ENCODE measurements at regions not wholly inside any gene's neighbourhood (a gene's known extent, or its start where the extent isn't known, plus 50 kb on each side); places are given as distances from the start of the nearest gene placed in this dataset.
"Not testable (repeated sequence)": the region's sequence is repeated elsewhere in the genome, so short reads cannot be mapped to it uniquely, and the experiment has no call there.

DNA sequence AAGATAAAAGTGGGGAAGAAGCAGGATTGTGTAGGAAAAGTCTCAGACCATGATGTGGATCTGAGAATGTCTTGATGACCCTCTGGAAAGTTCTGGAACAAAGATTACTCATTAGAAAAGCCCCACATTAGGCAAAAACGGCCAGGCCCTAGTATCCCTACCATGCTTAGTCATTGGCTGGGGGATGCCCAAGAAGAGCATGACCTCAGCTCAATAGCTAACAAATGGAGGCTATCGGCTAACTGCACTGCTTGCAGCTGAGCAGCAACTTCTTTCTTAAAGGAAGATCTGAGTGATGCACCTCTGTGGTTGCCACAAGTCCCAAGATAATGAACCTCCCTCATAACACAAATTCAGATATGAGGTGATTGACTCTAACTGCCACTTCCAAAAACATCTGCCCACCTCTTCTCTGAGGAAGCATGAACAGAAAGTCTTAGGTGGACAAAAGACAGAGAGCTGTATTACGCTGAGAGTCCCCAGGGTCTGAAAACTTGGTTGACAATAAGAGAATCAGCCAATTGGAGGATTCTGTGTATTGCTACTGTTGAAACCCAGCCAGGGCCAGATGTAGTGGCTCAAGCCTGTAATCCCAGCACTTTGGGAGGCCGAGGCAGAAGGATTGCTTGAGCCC is 64.6 kb upstream of the AK4 start:
- Histone ChIP-seq H3K36me3 (no peaks in the 10 kb centered on the region), H3K4me3 (no peak overlapping the region), H3K4me1 (no peaks in the 10 kb centered on the region), H3K27ac (replicated peaks in 1 of 4) (no peak overlapping the region), H3K27me3 (no peaks in the 10 kb centered on the region), H3K9me3 (no peaks in the 10 kb centered on the region)
- intact Hi-C loops (cut with DNase I) = no loop called here
- 77% methylated on average over 4 of the region's 4 CpGs for WGBS
- DNase-seq (ENCODE audit: extremely low spot score) = no peak
- TF ChIP-seq, protein P1, sequence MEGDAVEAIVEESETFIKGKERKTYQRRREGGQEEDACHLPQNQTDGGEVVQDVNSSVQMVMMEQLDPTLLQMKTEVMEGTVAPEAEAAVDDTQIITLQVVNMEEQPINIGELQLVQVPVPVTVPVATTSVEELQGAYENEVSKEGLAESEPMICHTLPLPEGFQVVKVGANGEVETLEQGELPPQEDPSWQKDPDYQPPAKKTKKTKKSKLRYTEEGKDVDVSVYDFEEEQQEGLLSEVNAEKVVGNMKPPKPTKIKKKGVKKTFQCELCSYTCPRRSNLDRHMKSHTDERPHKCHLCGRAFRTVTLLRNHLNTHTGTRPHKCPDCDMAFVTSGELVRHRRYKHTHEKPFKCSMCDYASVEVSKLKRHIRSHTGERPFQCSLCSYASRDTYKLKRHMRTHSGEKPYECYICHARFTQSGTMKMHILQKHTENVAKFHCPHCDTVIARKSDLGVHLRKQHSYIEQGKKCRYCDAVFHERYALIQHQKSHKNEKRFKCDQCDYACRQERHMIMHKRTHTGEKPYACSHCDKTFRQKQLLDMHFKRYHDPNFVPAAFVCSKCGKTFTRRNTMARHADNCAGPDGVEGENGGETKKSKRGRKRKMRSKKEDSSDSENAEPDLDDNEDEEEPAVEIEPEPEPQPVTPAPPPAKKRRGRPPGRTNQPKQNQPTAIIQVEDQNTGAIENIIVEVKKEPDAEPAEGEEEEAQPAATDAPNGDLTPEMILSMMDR (IDR thresholded peaks at IDR 0.05) = no peak
- TF ChIP-seq EP300 (IDR thresholded peaks at IDR 0.05) (no peak), POLR2A (IDR thresholded peaks at IDR 0.05; ENCODE audit: low read depth) (no peak), POLR2AphosphoS5 (IDR thresholded peaks at IDR 0.05) (no peak)

- TF ChIP-seq POLR2AphosphoS5 (IDR thresholded peaks at IDR 0.05) (no peak), EP300 (IDR thresholded peaks at IDR 0.05) (no peak), POLR2A (IDR thresholded peaks at IDR 0.05; ENCODE audit: low read depth) (no peak)
- TF ChIP-seq, protein P1 (IDR thresholded peaks at IDR 0.05) = no peak
- no peaks in the 10 kb centered on the region for H3K27me3 ChIP-seq
- no peaks in the 10 kb centered on the region for H3K36me3 ChIP-seq
- H3K4me1 ChIP-seq = no peaks in the 10 kb centered on the region
- H3K9me3 ChIP-seq = no peaks in the 10 kb centered on the region
- intact Hi-C loops (cut with DNase I) = no loop called here
- H3K4me3 ChIP-seq = no peak overlapping the region
- H3K27ac ChIP-seq (replicated peaks in 1 of 4) = no peak overlapping the region
- no peak for DNase-seq (ENCODE audit: extremely low spot score)
- 78% methylated on average over 2 of the region's 2 CpGs for WGBS
Observed at GRCh38 chr1:65084066-65084465, 63.9 kb upstream of the AK4 start.

DNA sequence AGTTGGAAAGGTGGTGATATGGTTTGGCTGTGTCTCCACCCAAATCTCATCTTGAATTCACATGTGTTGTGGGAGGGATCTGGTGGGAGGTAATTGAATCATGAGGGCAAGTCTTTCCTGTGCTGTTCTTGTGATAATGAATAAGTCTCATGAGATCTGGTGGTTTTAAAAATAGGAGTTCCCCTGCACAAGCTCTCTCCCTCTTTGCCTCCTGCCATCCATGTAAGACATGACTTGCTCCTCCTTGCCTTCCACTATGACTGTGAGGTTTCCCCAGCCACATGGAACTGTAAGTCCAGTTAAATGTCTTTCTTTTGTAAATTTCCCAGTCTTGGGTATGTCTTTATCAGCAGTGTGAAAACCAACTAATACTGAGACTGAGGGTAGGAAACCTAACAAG is 60.5 kb upstream of the AK4 start:
- not testable (repeated sequence) for DNase-seq (ENCODE audit: extremely low spot score)

GRCh38 chr1:65090406-65090805 is 57.6 kb upstream of the AK4 start:
- no peak for DNase-seq (ENCODE audit: extremely low spot score)
- Histone ChIP-seq H3K4me1 (no peaks in the 10 kb centered on the region), H3K27me3 (no peaks in the 10 kb centered on the region), H3K4me3 (no peak overlapping the region), H3K27ac (replicated peaks in 1 of 4) (no peak overlapping the region), H3K9me3 (peaks cover 0 to 8% (median 2%) of the 10 kb centered on the region in 4 donors), H3K36me3 (no peaks in the 10 kb centered on the region)
- TF ChIP-seq, protein P1 (IDR thresholded peaks at IDR 0.05) = no peak
- no peak for TF ChIP-seq EP300 (IDR thresholded peaks at IDR 0.05)
- no peak for TF ChIP-seq POLR2AphosphoS5 (IDR thresholded peaks at IDR 0.05)
- no peak for TF ChIP-seq POLR2A (IDR thresholded peaks at IDR 0.05; ENCODE audit: low read depth)
- 37% methylated on average over 4 of the region's 4 CpGs for WGBS
- intact Hi-C loops (cut with DNase I) = no loop called here

More for the DNA sequence above, 60.5 kb upstream of the AK4 start:
- H3K27ac ChIP-seq (replicated peaks in 1 of 4); H3K27me3 ChIP-seq; H3K4me3 ChIP-seq; H3K36me3 ChIP-seq; intact Hi-C loops (cut with DNase I); H3K9me3 ChIP-seq; H3K4me1 ChIP-seq: not testable (repeated sequence)

DNA sequence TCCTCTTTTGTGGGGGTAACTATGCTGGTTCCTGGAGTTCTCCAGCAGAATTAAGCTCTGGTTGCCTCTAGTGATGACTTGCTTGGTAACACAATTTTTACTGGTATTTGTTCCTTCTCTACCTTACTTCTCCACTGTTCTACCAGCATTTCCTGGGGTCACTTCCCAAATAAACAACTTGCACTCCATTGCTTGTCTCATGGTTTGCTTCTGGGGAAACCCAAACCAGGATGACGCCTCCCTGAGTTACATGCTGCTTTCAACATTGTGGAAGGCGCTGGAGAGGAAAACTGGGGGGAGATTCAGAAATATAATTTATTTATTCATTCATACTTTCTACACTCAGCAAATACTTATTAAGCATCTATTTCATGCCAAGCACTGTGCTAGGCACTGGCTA is 55.3 kb upstream of the AK4 start:
- Histone ChIP-seq H3K4me1 (no peaks in the 10 kb centered on the region), H3K27ac (replicated peaks in 1 of 4) (no peak overlapping the region), H3K27me3 (no peaks in the 10 kb centered on the region), H3K9me3 (peaks cover 0 to 8% (median 2%) of the 10 kb centered on the region in 4 donors), H3K36me3 (no peaks in the 10 kb centered on the region), H3K4me3 (no peak overlapping the region)
- WGBS = 73% methylated on average over 2 of the region's 2 CpGs
- no peak for DNase-seq (ENCODE audit: extremely low spot score)
- intact Hi-C loops (cut with DNase I) = no loop called here
- TF ChIP-seq EP300 (IDR thresholded peaks at IDR 0.05) = no peak
- no peak for TF ChIP-seq POLR2AphosphoS5 (IDR thresholded peaks at IDR 0.05)
- TF ChIP-seq, protein P1 (IDR thresholded peaks at IDR 0.05) = no peak
- no peak for TF ChIP-seq POLR2A (IDR thresholded peaks at IDR 0.05; ENCODE audit: low read depth)
